Loucy (cell line): ENCODE measurements at regions not wholly inside any gene's neighbourhood (a gene's known extent, or its start where the extent isn't known, plus 50 kb on each side); places are given as distances from the start of the nearest gene placed in this dataset.

Experiments used
- EZH2phosphoT487 ChIP-seq: fragments of 200-600 bp; IDR thresholded peaks from 2 replicates; pipeline ENCODE4 v1.6.1; 2018; ENCODE audit warnings: antibody characterized with exemption, mild to moderate bottlenecking, moderate library complexity, borderline replicate concordance
- TF ChIP-seq, protein P1 (sequence below): fragments of 200-600 bp; sonication (generic); conservative IDR thresholded peaks from 2 replicates; pipeline ENCODE4 v1.5.1; 2014; ENCODE audit warnings: mild to moderate bottlenecking, antibody characterized with exemption, low read length

- TF ChIP-seq, protein P1, sequence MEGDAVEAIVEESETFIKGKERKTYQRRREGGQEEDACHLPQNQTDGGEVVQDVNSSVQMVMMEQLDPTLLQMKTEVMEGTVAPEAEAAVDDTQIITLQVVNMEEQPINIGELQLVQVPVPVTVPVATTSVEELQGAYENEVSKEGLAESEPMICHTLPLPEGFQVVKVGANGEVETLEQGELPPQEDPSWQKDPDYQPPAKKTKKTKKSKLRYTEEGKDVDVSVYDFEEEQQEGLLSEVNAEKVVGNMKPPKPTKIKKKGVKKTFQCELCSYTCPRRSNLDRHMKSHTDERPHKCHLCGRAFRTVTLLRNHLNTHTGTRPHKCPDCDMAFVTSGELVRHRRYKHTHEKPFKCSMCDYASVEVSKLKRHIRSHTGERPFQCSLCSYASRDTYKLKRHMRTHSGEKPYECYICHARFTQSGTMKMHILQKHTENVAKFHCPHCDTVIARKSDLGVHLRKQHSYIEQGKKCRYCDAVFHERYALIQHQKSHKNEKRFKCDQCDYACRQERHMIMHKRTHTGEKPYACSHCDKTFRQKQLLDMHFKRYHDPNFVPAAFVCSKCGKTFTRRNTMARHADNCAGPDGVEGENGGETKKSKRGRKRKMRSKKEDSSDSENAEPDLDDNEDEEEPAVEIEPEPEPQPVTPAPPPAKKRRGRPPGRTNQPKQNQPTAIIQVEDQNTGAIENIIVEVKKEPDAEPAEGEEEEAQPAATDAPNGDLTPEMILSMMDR, result no peak
- no peak for TF ChIP-seq EZH2phosphoT487
These were observed 543.3 kb upstream of the MAP3K7 start for GRCh38 chr6:91130126-91130525.
